Thymus (tissue), 11 donors: ENCODE measurements at regions not wholly inside any gene's neighbourhood (a gene's known extent, or its start where the extent isn't known, plus 50 kb on each side); places are given as distances from the start of the nearest gene placed in this dataset.

Experiments
- DNase-seq, 9 donors: peaks; one replicate each; pipeline ENCODE4 v3.0.0-alpha.2; 2013; ENCODE audit warnings: low spot score in 9 of 9, low read depth in 6 of 9, missing footprints in 1 of 9
- H3K27ac ChIP-seq, 2 donors: one replicate each; pipeline ENCODE4 v1.5.1; 2013; ENCODE audit warnings: control low read depth in 1 of 2, low read depth in 1 of 2, low read length in 1 of 2, mild to moderate bottlenecking in 1 of 2, moderate library complexity in 1 of 2
- H3K27me3 ChIP-seq, 2 donors: one replicate each; pipeline ENCODE4 v1.5.1; 2013; ENCODE audit warnings: low read length in 1 of 2; ENCODE audit not compliant: control insufficient read depth in 2 of 2, insufficient read depth in 1 of 2
- H3K36me3 ChIP-seq, 2 donors: one replicate each; pipeline ENCODE4 v1.5.1; 2013; ENCODE audit warnings: low read length in 1 of 2, mild to moderate bottlenecking in 1 of 2, moderate library complexity in 1 of 2; ENCODE audit not compliant: control insufficient read depth in 2 of 2, insufficient read depth in 2 of 2
- H3K4me1 ChIP-seq, 2 donors: one replicate each; pipeline ENCODE4 v1.5.1; 2013; ENCODE audit warnings: low read length in 2 of 2; ENCODE audit not compliant: control insufficient read depth in 2 of 2, insufficient read depth in 2 of 2
- H3K4me3 ChIP-seq, 2 donors: one replicate each; pipeline ENCODE4 v1.5.1; 2013; ENCODE audit warnings: low read length in 2 of 2, control low read depth in 1 of 2, mild to moderate bottlenecking in 1 of 2
- H3K9me3 ChIP-seq, 2 donors: one replicate each; pipeline ENCODE4 v1.5.1; 2013; ENCODE audit warnings: low read length in 1 of 2, mild to moderate bottlenecking in 1 of 2; ENCODE audit not compliant: control insufficient read depth in 2 of 2, insufficient read depth in 1 of 2
- WGBS: extraction: QIAGEN DNeasy Blood & Tissue Kit; methylation state at CpG from one replicate; pipeline ENCODE4 v1.1.7; 2013; 5-methylcytosine and 5-hydroxymethylcytosine counted together
- donor health status: healthy.

GRCh38 chr1:4090976-4091660, 191.0 kb upstream of the C1orf174 start:
- Histone ChIP-seq H3K4me1 (no peaks in the 10 kb centered on the region), H3K27ac (no peak overlapping the region), H3K9me3 (peaks cover 2 to 23% of the 10 kb centered on the region in 2 donors), H3K4me3 (no peak overlapping the region), H3K36me3 (no peaks in the 10 kb centered on the region), H3K27me3 (no peaks in the 10 kb centered on the region)
- WGBS, result 86% methylated on average over 6 of the region's 6 CpGs
- no peak for DNase-seq

GRCh38 chr1:4091996-4092395, 191.9 kb upstream of the C1orf174 start:
- H3K9me3 ChIP-seq, result peaks cover 2 to 23% of the 10 kb centered on the region in 2 donors
- DNase-seq, result no peak
- H3K4me3 ChIP-seq, result no peak overlapping the region
- no peak overlapping the region for H3K27ac ChIP-seq
- no peaks in the 10 kb centered on the region for H3K27me3 ChIP-seq
- H3K4me1 ChIP-seq, result no peaks in the 10 kb centered on the region
- 96% methylated on average over 7 of the region's 7 CpGs for WGBS
- H3K36me3 ChIP-seq, result no peaks in the 10 kb centered on the region

GRCh38 chr1:4093856-4094565, 193.9 kb upstream of the C1orf174 start:
- peaks cover 2 to 23% of the 10 kb centered on the region in 2 donors for H3K9me3 ChIP-seq
- no peaks in the 10 kb centered on the region for H3K36me3 ChIP-seq
- 92% methylated on average over 7 of the region's 7 CpGs for WGBS
- H3K27ac ChIP-seq, result no peak overlapping the region
- no peak overlapping the region for H3K4me3 ChIP-seq
- H3K27me3 ChIP-seq, result no peaks in the 10 kb centered on the region
- no peaks in the 10 kb centered on the region for H3K4me1 ChIP-seq
- no peak for DNase-seq

- H3K9me3 ChIP-seq, result peaks cover 2 to 17% of the 10 kb centered on the region in 2 donors
- 90% methylated on average over 5 of the region's 5 CpGs for WGBS
- no peaks in the 10 kb centered on the region for H3K4me1 ChIP-seq
- H3K4me3 ChIP-seq, result no peak overlapping the region
- no peaks in the 10 kb centered on the region for H3K27me3 ChIP-seq
- no peak overlapping the region for H3K27ac ChIP-seq
- DNase-seq, result no peak
- no peaks in the 10 kb centered on the region for H3K36me3 ChIP-seq
These were observed 195.4 kb upstream of the C1orf174 start for GRCh38 chr1:4095433-4095971.

- no peak overlapping the region for H3K4me3 ChIP-seq
- no peak for DNase-seq
- H3K27me3 ChIP-seq, result no peaks in the 10 kb centered on the region
- 49% methylated on average over 5 of the region's 5 CpGs for WGBS
- no peaks in the 10 kb centered on the region for H3K36me3 ChIP-seq
- H3K4me1 ChIP-seq, result no peaks in the 10 kb centered on the region
- no peaks in the 10 kb centered on the region for H3K9me3 ChIP-seq
- H3K27ac ChIP-seq, result no peak overlapping the region
These were observed 201.5 kb upstream of the C1orf174 start for GRCh38 chr1:4101459-4102161.

- H3K4me1 ChIP-seq, result no peaks in the 10 kb centered on the region
- no peaks in the 10 kb centered on the region for H3K36me3 ChIP-seq
- no peak overlapping the region for H3K27ac ChIP-seq
- WGBS, result 88% methylated on average over 14 of the region's 14 CpGs
- no peaks in the 10 kb centered on the region for H3K9me3 ChIP-seq
- no peaks in the 10 kb centered on the region for H3K27me3 ChIP-seq
- no peak overlapping the region for H3K4me3 ChIP-seq
- no peak for DNase-seq
These were observed 205.3 kb upstream of the C1orf174 start for GRCh38 chr1:4105300-4105880.

GRCh38 chr1:4106731-4107130, 206.7 kb upstream of the C1orf174 start:
- WGBS, result 85% methylated on average over 10 of the region's 10 CpGs
- no peak for DNase-seq
- Histone ChIP-seq H3K27me3 (no peaks in the 10 kb centered on the region), H3K9me3 (no peaks in the 10 kb centered on the region), H3K36me3 (no peaks in the 10 kb centered on the region), H3K27ac (no peak overlapping the region), H3K4me3 (no peak overlapping the region), H3K4me1 (no peaks in the 10 kb centered on the region)

GRCh38 chr1:4107291-4107690, 207.2 kb upstream of the C1orf174 start:
- WGBS, result 96% methylated on average over 8 of the region's 8 CpGs
- DNase-seq, result no peak

GRCh38 chr1:4108331-4108730, 208.3 kb upstream of the C1orf174 start:
- H3K9me3 ChIP-seq, result no peaks in the 10 kb centered on the region
- H3K4me1 ChIP-seq, result no peaks in the 10 kb centered on the region
- no peak overlapping the region for H3K27ac ChIP-seq
- no peak for DNase-seq
- no peak overlapping the region for H3K4me3 ChIP-seq
- H3K36me3 ChIP-seq, result no peaks in the 10 kb centered on the region
- WGBS, result 61% methylated on average over 10 of the region's 10 CpGs
- no peaks in the 10 kb centered on the region for H3K27me3 ChIP-seq

More at GRCh38 chr1:4107291-4107690, 207.2 kb upstream of the C1orf174 start:
- no peak overlapping the region for H3K4me3 ChIP-seq
- no peak overlapping the region for H3K27ac ChIP-seq
- H3K4me1 ChIP-seq, result no peaks in the 10 kb centered on the region
- H3K36me3 ChIP-seq, result no peaks in the 10 kb centered on the region
- H3K27me3 ChIP-seq, result no peaks in the 10 kb centered on the region
- no peaks in the 10 kb centered on the region for H3K9me3 ChIP-seq
